ENCODE measurements at regions not wholly inside any gene's neighbourhood (a gene's known extent, or its start where the extent isn't known, plus 50 kb on each side); places are given as distances from the start of the nearest gene placed in this dataset.

DNA sequence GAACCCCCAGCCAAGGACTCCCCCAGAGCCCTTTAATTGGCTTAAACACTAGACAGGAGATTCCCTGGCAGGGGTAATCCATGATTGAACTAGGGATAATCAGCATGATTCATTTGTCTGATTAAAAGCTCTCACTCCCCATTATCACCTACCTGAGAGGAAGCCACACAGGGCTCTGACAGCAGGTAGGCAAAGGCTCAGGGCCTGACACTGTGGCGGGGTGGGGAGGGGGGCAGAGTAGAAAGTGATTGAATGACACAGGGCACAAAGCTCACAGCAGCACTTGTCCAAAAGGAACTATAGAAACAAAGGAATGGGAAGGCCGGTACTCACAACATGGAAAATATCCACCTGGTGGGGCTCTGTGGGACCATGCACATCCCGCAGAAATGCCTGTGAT lies 231.6 kb downstream of the MAFB start:
- TF ChIP-seq, protein P1, sequence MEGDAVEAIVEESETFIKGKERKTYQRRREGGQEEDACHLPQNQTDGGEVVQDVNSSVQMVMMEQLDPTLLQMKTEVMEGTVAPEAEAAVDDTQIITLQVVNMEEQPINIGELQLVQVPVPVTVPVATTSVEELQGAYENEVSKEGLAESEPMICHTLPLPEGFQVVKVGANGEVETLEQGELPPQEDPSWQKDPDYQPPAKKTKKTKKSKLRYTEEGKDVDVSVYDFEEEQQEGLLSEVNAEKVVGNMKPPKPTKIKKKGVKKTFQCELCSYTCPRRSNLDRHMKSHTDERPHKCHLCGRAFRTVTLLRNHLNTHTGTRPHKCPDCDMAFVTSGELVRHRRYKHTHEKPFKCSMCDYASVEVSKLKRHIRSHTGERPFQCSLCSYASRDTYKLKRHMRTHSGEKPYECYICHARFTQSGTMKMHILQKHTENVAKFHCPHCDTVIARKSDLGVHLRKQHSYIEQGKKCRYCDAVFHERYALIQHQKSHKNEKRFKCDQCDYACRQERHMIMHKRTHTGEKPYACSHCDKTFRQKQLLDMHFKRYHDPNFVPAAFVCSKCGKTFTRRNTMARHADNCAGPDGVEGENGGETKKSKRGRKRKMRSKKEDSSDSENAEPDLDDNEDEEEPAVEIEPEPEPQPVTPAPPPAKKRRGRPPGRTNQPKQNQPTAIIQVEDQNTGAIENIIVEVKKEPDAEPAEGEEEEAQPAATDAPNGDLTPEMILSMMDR (conservative IDR thresholded peaks at IDR 0.05; ENCODE audit: low read depth in 2 of 2), result no peak
- TF ChIP-seq, protein P2, sequence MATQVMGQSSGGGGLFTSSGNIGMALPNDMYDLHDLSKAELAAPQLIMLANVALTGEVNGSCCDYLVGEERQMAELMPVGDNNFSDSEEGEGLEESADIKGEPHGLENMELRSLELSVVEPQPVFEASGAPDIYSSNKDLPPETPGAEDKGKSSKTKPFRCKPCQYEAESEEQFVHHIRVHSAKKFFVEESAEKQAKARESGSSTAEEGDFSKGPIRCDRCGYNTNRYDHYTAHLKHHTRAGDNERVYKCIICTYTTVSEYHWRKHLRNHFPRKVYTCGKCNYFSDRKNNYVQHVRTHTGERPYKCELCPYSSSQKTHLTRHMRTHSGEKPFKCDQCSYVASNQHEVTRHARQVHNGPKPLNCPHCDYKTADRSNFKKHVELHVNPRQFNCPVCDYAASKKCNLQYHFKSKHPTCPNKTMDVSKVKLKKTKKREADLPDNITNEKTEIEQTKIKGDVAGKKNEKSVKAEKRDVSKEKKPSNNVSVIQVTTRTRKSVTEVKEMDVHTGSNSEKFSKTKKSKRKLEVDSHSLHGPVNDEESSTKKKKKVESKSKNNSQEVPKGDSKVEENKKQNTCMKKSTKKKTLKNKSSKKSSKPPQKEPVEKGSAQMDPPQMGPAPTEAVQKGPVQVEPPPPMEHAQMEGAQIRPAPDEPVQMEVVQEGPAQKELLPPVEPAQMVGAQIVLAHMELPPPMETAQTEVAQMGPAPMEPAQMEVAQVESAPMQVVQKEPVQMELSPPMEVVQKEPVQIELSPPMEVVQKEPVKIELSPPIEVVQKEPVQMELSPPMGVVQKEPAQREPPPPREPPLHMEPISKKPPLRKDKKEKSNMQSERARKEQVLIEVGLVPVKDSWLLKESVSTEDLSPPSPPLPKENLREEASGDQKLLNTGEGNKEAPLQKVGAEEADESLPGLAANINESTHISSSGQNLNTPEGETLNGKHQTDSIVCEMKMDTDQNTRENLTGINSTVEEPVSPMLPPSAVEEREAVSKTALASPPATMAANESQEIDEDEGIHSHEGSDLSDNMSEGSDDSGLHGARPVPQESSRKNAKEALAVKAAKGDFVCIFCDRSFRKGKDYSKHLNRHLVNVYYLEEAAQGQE (IDR thresholded peaks at IDR 0.05; ENCODE audit: unreplicated experiment), result no peak
